HG03460 (cell line): ENCODE measurements at regions not wholly inside any gene's neighbourhood (a gene's known extent, or its start where the extent isn't known, plus 50 kb on each side); places are given as distances from the start of the nearest gene placed in this dataset.

Experiments
- ATAC-seq: cut with Tn5 transposase; IDR thresholded peaks from one replicate; pipeline ENCODE4 v1.9.1; 2021; ENCODE audit not compliant: unreplicated experiment

GRCh38 chr4:110953191-110953590, 330.3 kb upstream of the PITX2 start:
- no peak for ATAC-seq

- no peak for ATAC-seq
Measured at GRCh38 chr4:110953898-110954297, 331.0 kb upstream of the PITX2 start.

- no peak for ATAC-seq
Measured at GRCh38 chr4:110955748-110956147, 332.9 kb upstream of the PITX2 start.

- ATAC-seq, result no peak
Measured at GRCh38 chr4:110959041-110959643, 336.3 kb upstream of the PITX2 start.

GRCh38 chr4:110961066-110961465, 338.2 kb upstream of the PITX2 start:
- ATAC-seq, result no peak

GRCh38 chr4:110962616-110963015, 339.7 kb upstream of the PITX2 start:
- no peak for ATAC-seq

GRCh38 chr4:110963662-110964280, 340.9 kb upstream of the PITX2 start:
- ATAC-seq, result no peak

- no peak for ATAC-seq
Measured at GRCh38 chr4:110967936-110968335, 345.1 kb upstream of the PITX2 start.

- no peak for ATAC-seq
Measured at GRCh38 chr4:110970642-110971041, 347.8 kb upstream of the PITX2 start.

- no peak for ATAC-seq
Measured at GRCh38 chr4:110975338-110975737, 352.5 kb upstream of the PITX2 start.

GRCh38 chr4:110977554-110977953, 354.7 kb upstream of the PITX2 start:
- ATAC-seq, result no peak

- ATAC-seq, result no peak
Measured at GRCh38 chr4:110978761-110979160, 355.9 kb upstream of the PITX2 start.

- no peak for ATAC-seq
Measured at GRCh38 chr4:110982486-110982885, 359.6 kb upstream of the PITX2 start.

GRCh38 chr4:110988722-110989121, 365.8 kb upstream of the PITX2 start:
- no peak for ATAC-seq

GRCh38 chr4:110989125-110989524, 366.2 kb upstream of the PITX2 start:
- ATAC-seq, result no peak

GRCh38 chr4:110994781-110995180, 371.9 kb upstream of the PITX2 start:
- ATAC-seq, result no peak

GRCh38 chr4:110998320-110998719, 375.4 kb upstream of the PITX2 start:
- no peak for ATAC-seq

GRCh38 chr4:111011458-111011857, 388.6 kb upstream of the PITX2 start:
- ATAC-seq, result no peak

- ATAC-seq, result no peak
Measured at GRCh38 chr4:111013846-111014245, 391.0 kb upstream of the PITX2 start.

GRCh38 chr4:111014537-111014936, 391.7 kb upstream of the PITX2 start:
- ATAC-seq, result no peak

- ATAC-seq, result no peak
Measured at GRCh38 chr4:111016416-111016815, 393.5 kb upstream of the PITX2 start.

GRCh38 chr4:111018216-111018615, 395.3 kb upstream of the PITX2 start:
- no peak for ATAC-seq

- no peak for ATAC-seq
Measured at GRCh38 chr4:111020476-111020875, 397.6 kb upstream of the PITX2 start.
